Sigmoid colon (tissue), 6 donors: ENCODE measurements at regions not wholly inside any gene's neighbourhood (a gene's known extent, or its start where the extent isn't known, plus 50 kb on each side); places are given as distances from the start of the nearest gene placed in this dataset.

Experiments
- DNase-seq: peaks from one replicate; pipeline ENCODE4 v3.0.0-alpha.2; 2019
- H3K27ac ChIP-seq, 4 donors: fragments of 200-600 bp; sonication (generic); one replicate each; pipeline ENCODE4 v1.5.1; 2016 to 2019; ENCODE audit warnings: mild to moderate bottlenecking in 1 of 4
- H3K27me3 ChIP-seq, 3 donors: fragments of 200-600 bp; sonication (generic); one replicate each; pipeline ENCODE4 v1.5.1; 2019; ENCODE audit warnings: mild to moderate bottlenecking in 1 of 3
- H3K36me3 ChIP-seq, 4 donors: fragments of 200-600 bp; sonication (generic); one replicate each; pipeline ENCODE4 v1.5.1; 2016 to 2019
- H3K4me1 ChIP-seq, 4 donors: fragments of 200-600 bp; sonication (generic); one replicate each; pipeline ENCODE4 v1.5.1; 2017 to 2019
- H3K4me3 ChIP-seq, 4 donors: fragments of 200-600 bp; sonication (generic); one replicate each; pipeline ENCODE4 v1.5.1; 2017 to 2019; ENCODE audit warnings: mild to moderate bottlenecking in 2 of 4, moderate library complexity in 1 of 4
- H3K9me3 ChIP-seq, 4 donors: fragments of 200-600 bp in 3 of 4; sonication (generic) in 3 of 4; one replicate each; pipeline versions ENCODE4 v1.5.1 to v1.6.1; 2013 to 2019
- CTCF ChIP-seq, 4 experiments: fragments of 450-650 bp in 3 of 4; fragments of 200-600 bp in 1 of 4; IDR thresholded peaks; one replicate each; pipeline ENCODE4 v1.5.1; 2016 to 2019; ENCODE audit warnings: antibody characterized with exemption in 4 of 4, mild to moderate bottlenecking in 3 of 4, moderate library complexity in 2 of 4
- EP300 ChIP-seq, 4 donors: sonication (generic); formaldehyde crosslinking; IDR thresholded peaks; one replicate each; pipeline ENCODE4 v1.6.1; 2017; ENCODE audit warnings: antibody characterized with exemption in 4 of 4
- POLR2A ChIP-seq, 2 donors: fragments of 450-650 bp; IDR thresholded peaks; one replicate each; pipeline ENCODE4 v1.6.1; 2016; ENCODE audit warnings: antibody characterized with exemption in 2 of 2, mild to moderate bottlenecking in 2 of 2, moderate library complexity in 2 of 2
- POLR2AphosphoS5 ChIP-seq, 4 donors: sonication (generic); formaldehyde crosslinking; IDR thresholded peaks; one replicate each; pipeline ENCODE4 v1.6.1; 2017; ENCODE audit warnings: antibody characterized with exemption in 4 of 4
- WGBS, 2 donors: extraction: QIAGEN DNeasy Blood & Tissue Kit; methylation state at CpG; one replicate each; pipeline ENCODE4 v1.1.7; 2013; 5-methylcytosine and 5-hydroxymethylcytosine counted together
- intact Hi-C: fragments of 100-400 bp; cut with DNase I; formaldehyde crosslinking; loops from one replicate; pipeline ENCODE4 v1.15.1; 2023
- donor health status: healthy with polysubstance abuse.
- donor health status: healthy.

GRCh38 chr1:224540535-224540934 lies 75.6 kb upstream of the CNIH3 start:
- no peak overlapping the region for H3K27ac ChIP-seq
- intact Hi-C loops = no loop called here
- H3K4me3 ChIP-seq = no peak overlapping the region
- H3K4me1 ChIP-seq = no peaks in the 10 kb centered on the region
- no peaks in the 10 kb centered on the region for H3K36me3 ChIP-seq
- H3K27me3 ChIP-seq = no peaks in the 10 kb centered on the region
- DNase-seq = no peak
- H3K9me3 ChIP-seq = no peaks in the 10 kb centered on the region
- 73 to 81% methylated on average over 1 of the region's 1 CpG for WGBS, 2 donors
- TF ChIP-seq POLR2A (IDR thresholded peaks at IDR 0.05) (no peak), POLR2AphosphoS5 (IDR thresholded peaks at IDR 0.05) (no peak), EP300 (IDR thresholded peaks at IDR 0.05) (no peak), CTCF (IDR thresholded peaks at IDR 0.05) (no peak)

GRCh38 chr1:224541072-224541790 lies 74.9 kb upstream of the CNIH3 start:
- intact Hi-C loops = no loop called here
- Histone ChIP-seq H3K9me3 (no peaks in the 10 kb centered on the region), H3K4me1 (no peaks in the 10 kb centered on the region)

GRCh38 chr1:224541901-224542630 lies 74.1 kb upstream of the CNIH3 start:
- WGBS, 2 donors = 86 to 91% methylated on average over 5 of the region's 5 CpGs
- intact Hi-C loops = no loop called here
- H3K27ac ChIP-seq = no peak overlapping the region
- TF ChIP-seq POLR2A (IDR thresholded peaks at IDR 0.05) = no peak
- TF ChIP-seq EP300 (IDR thresholded peaks at IDR 0.05) = no peak
- TF ChIP-seq POLR2AphosphoS5 (IDR thresholded peaks at IDR 0.05) = no peak
- no peak for TF ChIP-seq CTCF (IDR thresholded peaks at IDR 0.05)
- no peaks in the 10 kb centered on the region for H3K9me3 ChIP-seq
- no peaks in the 10 kb centered on the region for H3K36me3 ChIP-seq
- no peak overlapping the region for H3K4me3 ChIP-seq
- H3K27me3 ChIP-seq = no peaks in the 10 kb centered on the region
- no peak for DNase-seq
- no peaks in the 10 kb centered on the region for H3K4me1 ChIP-seq

More at GRCh38 chr1:224541072-224541790, 74.9 kb upstream of the CNIH3 start:
- TF ChIP-seq POLR2AphosphoS5 (IDR thresholded peaks at IDR 0.05) = no peak
- no peak for TF ChIP-seq CTCF (IDR thresholded peaks at IDR 0.05)
- TF ChIP-seq EP300 (IDR thresholded peaks at IDR 0.05) = no peak
- TF ChIP-seq POLR2A (IDR thresholded peaks at IDR 0.05) = no peak
- Histone ChIP-seq H3K36me3 (no peaks in the 10 kb centered on the region), H3K4me3 (no peak overlapping the region), H3K27ac (no peak overlapping the region), H3K27me3 (no peaks in the 10 kb centered on the region)
- DNase-seq = no peak
- 55 to 82% methylated on average over 3 of the region's 3 CpGs for WGBS, 2 donors

GRCh38 chr1:224542783-224543440 lies 73.2 kb upstream of the CNIH3 start:
- Histone ChIP-seq H3K27ac (no peak overlapping the region), H3K4me1 (no peaks in the 10 kb centered on the region), H3K4me3 (no peak overlapping the region), H3K27me3 (no peaks in the 10 kb centered on the region), H3K9me3 (no peaks in the 10 kb centered on the region), H3K36me3 (no peaks in the 10 kb centered on the region)
- 32 to 71% methylated on average over 7 of the region's 7 CpGs for WGBS, 2 donors
- no peak for TF ChIP-seq POLR2AphosphoS5 (IDR thresholded peaks at IDR 0.05)
- no peak for TF ChIP-seq CTCF (IDR thresholded peaks at IDR 0.05)
- TF ChIP-seq EP300 (IDR thresholded peaks at IDR 0.05) = no peak
- TF ChIP-seq POLR2A (IDR thresholded peaks at IDR 0.05) = no peak
- DNase-seq = no peak
- intact Hi-C loops = no loop called here
